ENCODE measurements at regions not wholly inside any gene's neighbourhood (a gene's known extent, or its start where the extent isn't known, plus 50 kb on each side); places are given as distances from the start of the nearest gene placed in this dataset.
"Not testable (repeated sequence)": the region's sequence is repeated elsewhere in the genome, so short reads cannot be mapped to it uniquely, and the experiment has no call there.

DNA sequence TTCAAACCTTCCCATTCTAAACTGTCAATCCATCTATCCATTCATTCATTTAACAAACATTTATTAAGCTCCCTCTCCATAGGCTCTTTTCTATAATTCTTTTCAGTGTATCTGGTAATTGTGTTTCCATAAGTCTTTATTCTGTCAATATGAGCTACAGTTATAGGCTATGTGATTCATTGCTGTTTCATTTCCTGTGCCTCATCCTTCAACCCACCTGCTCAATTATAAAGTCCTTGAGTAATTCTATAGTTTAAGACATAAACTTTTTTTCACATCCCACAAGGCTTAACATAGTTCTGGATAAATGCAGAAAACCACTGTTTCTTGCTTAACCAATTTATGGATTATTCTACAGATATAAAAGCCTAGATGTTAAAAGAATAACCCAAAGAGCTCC lies 84.2 kb upstream of the PIK3C3 start:
- H3K4me3 ChIP-seq, result no peak overlapping the region
- H3K27ac ChIP-seq, result no peak overlapping the region
- H3K27me3 ChIP-seq (replicated peaks; ENCODE audit: insufficient read depth), result no peaks in the 10 kb centered on the region
- DNase-seq (ENCODE audit: low spot score) (no peak), ATAC-seq (ENCODE audit: insufficient number of reproducible peaks, low FRiP score, low read depth) (no peak)
- H3K36me3 ChIP-seq, result no peaks in the 10 kb centered on the region
- H3K9me3 ChIP-seq, result no peaks in the 10 kb centered on the region
- TF ChIP-seq, protein P1, sequence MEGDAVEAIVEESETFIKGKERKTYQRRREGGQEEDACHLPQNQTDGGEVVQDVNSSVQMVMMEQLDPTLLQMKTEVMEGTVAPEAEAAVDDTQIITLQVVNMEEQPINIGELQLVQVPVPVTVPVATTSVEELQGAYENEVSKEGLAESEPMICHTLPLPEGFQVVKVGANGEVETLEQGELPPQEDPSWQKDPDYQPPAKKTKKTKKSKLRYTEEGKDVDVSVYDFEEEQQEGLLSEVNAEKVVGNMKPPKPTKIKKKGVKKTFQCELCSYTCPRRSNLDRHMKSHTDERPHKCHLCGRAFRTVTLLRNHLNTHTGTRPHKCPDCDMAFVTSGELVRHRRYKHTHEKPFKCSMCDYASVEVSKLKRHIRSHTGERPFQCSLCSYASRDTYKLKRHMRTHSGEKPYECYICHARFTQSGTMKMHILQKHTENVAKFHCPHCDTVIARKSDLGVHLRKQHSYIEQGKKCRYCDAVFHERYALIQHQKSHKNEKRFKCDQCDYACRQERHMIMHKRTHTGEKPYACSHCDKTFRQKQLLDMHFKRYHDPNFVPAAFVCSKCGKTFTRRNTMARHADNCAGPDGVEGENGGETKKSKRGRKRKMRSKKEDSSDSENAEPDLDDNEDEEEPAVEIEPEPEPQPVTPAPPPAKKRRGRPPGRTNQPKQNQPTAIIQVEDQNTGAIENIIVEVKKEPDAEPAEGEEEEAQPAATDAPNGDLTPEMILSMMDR (IDR thresholded peaks at IDR 0.05), result no peak
- no peaks in the 10 kb centered on the region for H3K4me1 ChIP-seq (ENCODE audit: control insufficient read depth in 1 of 2, low read depth in 2 of 2)

DNA sequence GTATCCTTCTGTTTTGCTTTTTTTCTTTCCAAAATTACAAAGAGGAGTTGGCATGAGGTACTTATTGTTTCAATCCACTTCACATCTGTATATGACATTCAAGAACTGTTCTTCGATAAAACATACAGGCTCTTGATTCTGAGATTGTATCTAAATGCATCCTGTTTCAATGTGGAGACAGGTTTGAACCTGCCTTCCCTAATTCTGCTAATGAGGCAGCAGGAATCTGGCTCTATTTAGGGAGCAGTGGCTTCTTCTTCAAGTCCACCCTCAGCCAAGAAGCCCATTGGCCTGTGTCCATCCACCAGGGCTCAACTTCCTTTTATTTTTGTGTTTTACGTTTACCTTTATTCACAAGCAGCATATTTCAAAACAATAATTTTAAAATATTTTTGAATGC lies 84.8 kb upstream of the PIK3C3 start:
- DNase-seq (ENCODE audit: low spot score), result no peak
- TF ChIP-seq, protein P1 (IDR thresholded peaks at IDR 0.05), result no peak
- no peak for ATAC-seq (ENCODE audit: insufficient number of reproducible peaks, low FRiP score, low read depth)
- Histone ChIP-seq H3K27ac (no peak overlapping the region), H3K4me1 (ENCODE audit: control insufficient read depth in 1 of 2, low read depth in 2 of 2) (no peaks in the 10 kb centered on the region), H3K4me3 (no peak overlapping the region), H3K9me3 (no peaks in the 10 kb centered on the region), H3K36me3 (no peaks in the 10 kb centered on the region), H3K27me3 (replicated peaks; ENCODE audit: insufficient read depth) (no peaks in the 10 kb centered on the region)

DNA sequence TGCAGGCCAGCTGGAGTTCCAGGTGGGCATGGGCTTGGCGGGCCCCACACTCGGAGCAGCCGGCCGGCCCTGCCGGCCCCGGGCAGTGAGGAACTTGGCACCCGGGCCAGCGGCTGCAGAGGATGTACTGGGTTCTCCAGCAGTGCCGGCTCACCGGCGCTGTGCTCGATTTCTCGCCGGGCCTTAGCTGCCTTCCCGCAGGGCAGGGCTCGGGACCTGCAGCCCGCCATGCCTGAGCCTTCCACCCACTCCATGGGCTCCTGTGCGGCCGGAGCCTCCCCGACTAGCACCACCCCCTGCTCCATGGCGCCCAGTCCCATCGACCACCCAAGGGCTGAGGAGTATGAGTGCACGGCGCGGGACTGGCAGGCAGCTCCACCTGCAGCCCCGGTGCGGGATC lies 89.2 kb upstream of the PIK3C3 start:
- H3K9me3 ChIP-seq; H3K36me3 ChIP-seq; ATAC-seq (ENCODE audit: insufficient number of reproducible peaks, low FRiP score, low read depth); H3K4me1 ChIP-seq (ENCODE audit: control insufficient read depth in 1 of 2, low read depth in 2 of 2); DNase-seq (ENCODE audit: low spot score); H3K27me3 ChIP-seq (replicated peaks; ENCODE audit: insufficient read depth); H3K4me3 ChIP-seq; H3K27ac ChIP-seq: not testable (repeated sequence)

DNA sequence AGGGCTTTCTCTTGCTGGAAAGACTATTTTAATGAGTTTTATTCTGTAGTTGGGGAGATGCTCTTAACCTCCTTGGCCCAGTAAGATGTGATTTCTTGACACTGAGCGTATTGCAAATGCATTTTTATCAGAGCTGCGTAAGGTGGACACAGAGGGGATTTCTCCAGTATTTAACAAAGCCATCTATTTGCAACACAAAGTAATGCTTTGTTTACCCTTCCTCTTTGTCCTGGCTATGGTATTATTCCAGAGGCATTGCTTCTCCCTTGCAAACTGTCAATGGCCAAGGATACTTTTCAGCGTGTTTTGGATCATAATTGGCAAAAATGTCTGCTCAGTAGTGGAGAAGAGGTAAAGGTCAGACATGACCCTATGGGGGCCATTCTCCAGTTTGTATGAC lies 90.8 kb upstream of the PIK3C3 start:
- Histone ChIP-seq H3K4me1 (ENCODE audit: control insufficient read depth in 1 of 2, low read depth in 2 of 2) (no peaks in the 10 kb centered on the region), H3K4me3 (no peak overlapping the region), H3K27ac (no peak overlapping the region), H3K36me3 (no peaks in the 10 kb centered on the region), H3K27me3 (replicated peaks; ENCODE audit: insufficient read depth) (no peaks in the 10 kb centered on the region), H3K9me3 (no peaks in the 10 kb centered on the region)
- DNase-seq (ENCODE audit: low spot score) (no peak), ATAC-seq (ENCODE audit: insufficient number of reproducible peaks, low FRiP score, low read depth) (no peak)
- TF ChIP-seq, protein P1 (IDR thresholded peaks at IDR 0.05), result no peak

DNA sequence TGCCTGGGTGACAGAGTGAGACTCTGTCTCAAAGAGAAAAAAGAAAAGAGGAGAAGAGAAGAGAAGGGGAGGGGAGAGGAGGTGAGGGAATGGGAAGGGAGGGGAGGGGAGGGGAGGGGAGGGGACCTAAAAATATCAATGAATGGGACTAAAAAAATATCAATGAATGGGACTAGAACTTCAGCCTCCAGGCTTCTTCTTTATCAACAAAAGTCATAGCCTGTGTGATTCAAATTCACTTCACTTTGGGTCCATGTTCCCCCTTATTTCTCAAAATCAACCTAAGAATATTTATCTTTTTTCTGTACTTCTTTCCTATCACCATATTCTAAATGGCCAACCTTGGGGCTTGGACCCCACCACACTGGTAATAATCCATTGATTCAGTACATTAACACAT lies 92.1 kb upstream of the PIK3C3 start:
- DNase-seq (ENCODE audit: low spot score), result no peak
- no peak overlapping the region for H3K4me3 ChIP-seq
- H3K27ac ChIP-seq, result no peak overlapping the region
- no peak for ATAC-seq (ENCODE audit: insufficient number of reproducible peaks, low FRiP score, low read depth)
- H3K9me3 ChIP-seq, result no peaks in the 10 kb centered on the region
- H3K27me3 ChIP-seq (replicated peaks; ENCODE audit: insufficient read depth), result no peaks in the 10 kb centered on the region
- no peaks in the 10 kb centered on the region for H3K4me1 ChIP-seq (ENCODE audit: control insufficient read depth in 1 of 2, low read depth in 2 of 2)
- no peaks in the 10 kb centered on the region for H3K36me3 ChIP-seq
- TF ChIP-seq, protein P1 (IDR thresholded peaks at IDR 0.05), result no peak

DNA sequence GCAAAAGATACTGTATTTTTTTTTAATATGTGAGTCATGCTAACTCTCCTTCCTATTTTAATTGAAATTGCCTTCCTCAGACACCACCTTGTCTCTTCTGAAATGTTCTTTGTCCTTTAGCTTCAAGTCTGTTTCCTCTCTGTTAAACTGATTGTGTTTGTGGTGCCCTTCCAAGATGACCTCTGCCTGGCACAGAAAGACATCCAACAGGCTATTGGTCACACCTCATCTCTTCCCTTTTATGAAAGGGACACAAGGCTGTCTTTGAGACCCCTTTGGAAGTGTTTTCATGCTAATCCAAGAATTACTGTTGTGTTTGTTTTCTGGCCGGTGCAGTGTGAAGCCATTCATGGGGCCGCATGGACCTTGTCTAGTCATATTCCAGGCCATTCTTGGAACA lies 94.0 kb upstream of the PIK3C3 start:
- no peaks in the 10 kb centered on the region for H3K9me3 ChIP-seq
- H3K27me3 ChIP-seq (replicated peaks; ENCODE audit: insufficient read depth), result no peaks in the 10 kb centered on the region
- no peaks in the 10 kb centered on the region for H3K36me3 ChIP-seq
- no peak for ATAC-seq (ENCODE audit: insufficient number of reproducible peaks, low FRiP score, low read depth)
- H3K27ac ChIP-seq, result no peak overlapping the region
- H3K4me1 ChIP-seq (ENCODE audit: control insufficient read depth in 1 of 2, low read depth in 2 of 2), result no peaks in the 10 kb centered on the region
- H3K4me3 ChIP-seq, result no peak overlapping the region
- TF ChIP-seq, protein P1 (IDR thresholded peaks at IDR 0.05), result no peak
- no peak for DNase-seq (ENCODE audit: low spot score)
